GM18498 (cell line): ENCODE measurements at regions not wholly inside any gene's neighbourhood (a gene's known extent, or its start where the extent isn't known, plus 50 kb on each side); places are given as distances from the start of the nearest gene placed in this dataset.
"Not testable (repeated sequence)": the region's sequence is repeated elsewhere in the genome, so short reads cannot be mapped to it uniquely, and the experiment has no call there.

ENCODE experiments used
- ATAC-seq: cut with Tn5 transposase; IDR thresholded peaks from one replicate; pipeline ENCODE4 v1.9.1; 2021; ENCODE audit warnings: mild to moderate bottlenecking, moderate library complexity; ENCODE audit not compliant: unreplicated experiment

GRCh38 chr14:52124791-52125684, 56.2 kb upstream of the NID2 start:
- ATAC-seq, result no peak

- ATAC-seq, result not testable (repeated sequence)
Measured at GRCh38 chr14:52122163-52122562, 53.3 kb upstream of the NID2 start.

GRCh38 chr14:52121441-52121840, 52.6 kb upstream of the NID2 start:
- no peak for ATAC-seq

GRCh38 chr14:52119030-52119429, 50.2 kb upstream of the NID2 start:
- no peak for ATAC-seq
